GM12878 (cell line): ENCODE measurements at regions not wholly inside any gene's neighbourhood (a gene's known extent, or its start where the extent isn't known, plus 50 kb on each side); places are given as distances from the start of the nearest gene placed in this dataset.

Source experiments
- ATAC-seq: fragments of 200-7000 bp; cut with Tn5 transposase; 3 replicates; pipeline ENCODE4 v1.9.1; 2020; ENCODE audit warnings: mild to moderate bottlenecking, moderate library complexity
- BruUV-seq: library from RNA; stranded (reverse); fragments of 400-500 nt; replicated peaks from 2 replicates; lab custom pipeline; 2021; lab: Mats Ljungman, UMichigan
- CTCF ChIA-PET: fragments of 300-600 bp; sonication (Branson Sonifier 250); formaldehyde crosslinking; extraction: SDS; loops from one replicate; lab custom pipeline; 2021; ENCODE audit warnings: inconsistent platforms; lab: Yijun Ruan, JAX
- POLR2A ChIA-PET: fragments of 350-600 bp; formaldehyde crosslinking; extraction: SDS; loops from one replicate; lab custom pipeline; 2021; ENCODE audit warnings: inconsistent platforms; lab: Charles Lee
- RAD21 ChIA-PET: fragments of 300-600 bp; sonication (Branson Sonifier 250); formaldehyde crosslinking; loops from one replicate; lab custom pipeline; 2023; ENCODE audit warnings: antibody characterized with exemption; ENCODE audit not compliant: unreplicated experiment; lab: Charles Lee
- SMC1A ChIA-PET: fragments of 300-600 bp; sonication (Branson Sonifier 250); formaldehyde crosslinking; loops from one replicate; lab custom pipeline; 2023; ENCODE audit not compliant: unreplicated experiment, uncharacterized antibody; lab: Charles Lee
- DNase-seq: peaks from one replicate; pipeline ENCODE4 v3.0.0-alpha.2; 2011; ENCODE audit warnings: low read depth, low spot score
- FAIRE-seq: peaks from 3 replicates; lab custom pipeline; 2011; peaks lifted over from hg19 to GRCh38; lab: Jason Lieb, UNC
- H2AFZ ChIP-seq: 2 replicates; pipeline ENCODE4 v1.6.0; 2011; ENCODE audit warnings: low read depth, low read length, control low read depth; ENCODE audit not compliant: control insufficient read depth
- H3K27ac ChIP-seq: 2 replicates; pipeline ENCODE4 v1.5.1; 2011; ENCODE audit warnings: control low read depth; ENCODE audit not compliant: control insufficient read depth, insufficient read depth
- H3K27me3 ChIP-seq, 2 experiments: replicated peaks in 1 of 2; 2 replicates each; pipeline versions ENCODE4 v1.6.0 to v1.6.1; 2011; ENCODE audit warnings: low read length in 1 of 2; ENCODE audit not compliant: control insufficient read depth in 2 of 2, insufficient read depth in 2 of 2
- H3K36me3 ChIP-seq, 2 experiments: 2 replicates each; pipeline ENCODE4 v1.5.1; 2011; ENCODE audit warnings: low read length in 1 of 2; ENCODE audit not compliant: control insufficient read depth in 2 of 2, insufficient read depth in 2 of 2
- H3K4me1 ChIP-seq: 2 replicates; pipeline ENCODE4 v1.6.1; 2011; ENCODE audit warnings: mild to moderate bottlenecking, low read length, moderate library complexity, mixed read lengths; ENCODE audit not compliant: control insufficient read depth, insufficient read depth
- H3K4me2 ChIP-seq: 2 replicates; pipeline ENCODE4 v1.6.0; 2011; ENCODE audit warnings: control low read depth; ENCODE audit not compliant: control insufficient read depth, insufficient read depth
- H3K4me3 ChIP-seq: fragments of 200-600 bp; sonication (generic); 2 replicates; pipeline ENCODE4 v1.5.1; 2016
- H3K79me2 ChIP-seq: 2 replicates; pipeline ENCODE4 v1.6.0; 2011; ENCODE audit warnings: low read length; ENCODE audit not compliant: control insufficient read depth, insufficient read depth
- H3K9ac ChIP-seq: 2 replicates; pipeline ENCODE4 v1.8.0; 2011; ENCODE audit warnings: low read length, control low read depth, mixed read lengths; ENCODE audit not compliant: control insufficient read depth, insufficient read depth
- H3K9me3 ChIP-seq: replicated peaks from 3 replicates; pipeline ENCODE4 v1.5.1; 2011; ENCODE audit warnings: mild to moderate bottlenecking, low read length; ENCODE audit not compliant: control insufficient read depth, insufficient read depth
- H4K20me1 ChIP-seq: 2 replicates; pipeline ENCODE4 v1.6.0; 2011; ENCODE audit not compliant: control insufficient read depth, insufficient read depth
- CREM ChIP-seq: IDR thresholded peaks from 2 replicates; pipeline ENCODE4 v1.6.1; 2014; ENCODE audit warnings: antibody characterized with exemption, low read depth
- ETV6 ChIP-seq, 2 experiments: fragments of 450-650 bp in 1 of 2; IDR thresholded peaks in 1 of 2; conservative IDR thresholded peaks in 1 of 2; 2 replicates each; pipeline ENCODE4 v1.6.1; 2014; ENCODE audit warnings: antibody characterized with exemption in 1 of 2, borderline replicate concordance in 1 of 2, low read depth in 1 of 2, mild to moderate bottlenecking in 1 of 2, moderate library complexity in 1 of 2
- IKZF2 ChIP-seq, 2 experiments: fragments of 450-650 bp; IDR thresholded peaks; 2 replicates each; pipeline ENCODE4 v1.6.1; 2017; ENCODE audit warnings: mild to moderate bottlenecking in 2 of 2, moderate library complexity in 2 of 2
- MEF2B ChIP-seq: fragments of 450-650 bp; IDR thresholded peaks from 2 replicates; pipeline ENCODE4 v1.6.1; 2018; ENCODE audit warnings: mild to moderate bottlenecking, moderate library complexity; ENCODE audit not compliant: partially characterized antibody, poor library complexity, severe bottlenecking
- MLLT1 ChIP-seq: fragments of 450-650 bp; IDR thresholded peaks from 2 replicates; pipeline ENCODE4 v1.6.1; 2016; ENCODE audit warnings: mild to moderate bottlenecking
- MTA2 ChIP-seq: fragments of 450-650 bp; IDR thresholded peaks from 2 replicates; pipeline ENCODE4 v1.6.1; 2016; ENCODE audit warnings: low read depth, mild to moderate bottlenecking, moderate library complexity
- MYC ChIP-seq: IDR thresholded peaks from 2 replicates; pipeline ENCODE4 v1.6.1; 2011; ENCODE audit warnings: mild to moderate bottlenecking, low read length, moderate library complexity, inconsistent platforms; ENCODE audit not compliant: insufficient read depth, insufficient replicate concordance, insufficient read length, severe bottlenecking
- NFIC ChIP-seq: IDR thresholded peaks from 2 replicates; pipeline ENCODE4 v1.6.1; 2012; ENCODE audit warnings: low read depth, mild to moderate bottlenecking, inconsistent platforms, low read length, moderate library complexity
- NFYB ChIP-seq: IDR thresholded peaks from 2 replicates; pipeline ENCODE4 v1.6.1; 2011; ENCODE audit warnings: low read depth, mild to moderate bottlenecking, low read length, improper control_type of control experiment, moderate library complexity; ENCODE audit not compliant: insufficient read depth
- PAX8 ChIP-seq: fragments of 450-650 bp; IDR thresholded peaks from 2 replicates; pipeline ENCODE4 v1.6.1; 2017; ENCODE audit warnings: mild to moderate bottlenecking, moderate library complexity
- POU2F2 ChIP-seq: IDR thresholded peaks from 3 replicates; pipeline ENCODE4 v1.6.1; 2011; ENCODE audit warnings: low read depth, mild to moderate bottlenecking, low read length, borderline replicate concordance
- RBBP5 ChIP-seq: fragments of 200-600 bp; sonication (generic); conservative IDR thresholded peaks from 2 replicates; pipeline ENCODE4 v1.6.1; 2016
- RUNX3 ChIP-seq: IDR thresholded peaks from 2 replicates; pipeline ENCODE4 v1.6.1; 2012; ENCODE audit warnings: low read length, inconsistent platforms
- SIX5 ChIP-seq: IDR thresholded peaks from 2 replicates; pipeline ENCODE4 v1.6.1; 2011; ENCODE audit warnings: mild to moderate bottlenecking, low read depth, low read length, moderate library complexity; ENCODE audit not compliant: severe bottlenecking
- SMAD1 ChIP-seq: fragments of 450-650 bp; IDR thresholded peaks from 2 replicates; pipeline ENCODE4 v1.6.1; 2018; ENCODE audit warnings: mild to moderate bottlenecking, low read depth; ENCODE audit not compliant: partially characterized antibody
- SUPT20H ChIP-seq: IDR thresholded peaks from 2 replicates; pipeline ENCODE4 v1.6.1; 2011; ENCODE audit warnings: low read depth, mild to moderate bottlenecking, low read length, moderate library complexity, borderline replicate concordance; ENCODE audit not compliant: control insufficient read depth
- ZNF207 ChIP-seq: fragments of 450-650 bp; IDR thresholded peaks from 2 replicates; pipeline ENCODE4 v1.6.1; 2014; ENCODE audit warnings: antibody characterized with exemption, mild to moderate bottlenecking, borderline replicate concordance
- ZNF592 ChIP-seq: fragments of 450-650 bp; IDR thresholded peaks from 2 replicates; pipeline ENCODE4 v1.6.1; 2017; ENCODE audit warnings: mild to moderate bottlenecking, moderate library complexity
- WGBS: methylation state at CpG from one replicate; pipeline ENCODE4 v1.1.6; 2016; ENCODE audit warnings: low lambda C conversion rate; ENCODE audit not compliant: insufficient replicate concordance, insufficient coverage; ENCODE audit errors: missing lambda C conversion rate; 5-methylcytosine and 5-hydroxymethylcytosine counted together
- in situ Hi-C: fragments of 300-500 bp; cut with MboI; formaldehyde crosslinking; loops from 9 replicates; pipeline ENCODE4 v1.14.3; 2018; ENCODE audit warnings: mixed read lengths
- intact Hi-C: fragments of 100-400 bp; cut with micrococcal nuclease; formaldehyde crosslinking; loops from one replicate; pipeline ENCODE4 v1.14.2; 2022; ENCODE audit not compliant: unreplicated experiment

- intact Hi-C loops, result no loop called here
- DNase-seq (no peak), ATAC-seq (no peak)
- in situ Hi-C loops, result no loop called here
- Histone ChIP-seq H4K20me1 (no peaks in the 10 kb centered on the region), H3K27me3 (no peaks in the 10 kb centered on the region; a peak in 1 of 4 replicates), H3K4me3 (no peak overlapping the region), H3K9me3 (no peaks in the 10 kb centered on the region), H3K79me2 (no peaks in the 10 kb centered on the region), H3K4me2 (no peak overlapping the region), H3K27ac (no peak overlapping the region), H3K36me3 (no peaks in the 10 kb centered on the region), H3K4me1 (no peaks in the 10 kb centered on the region)
- 74% methylated on average over 6 of the region's 6 CpGs for WGBS
- RAD21 ChIA-PET, result interaction anchor here (1.3 kb wide), 1 partner anchor 10 kb away, joined by 3 read pairs; no protein-coding TSS in a partner anchor
- CTCF ChIA-PET, result interaction anchor here (1.2 kb wide), 1 partner anchor 95 kb away, joined by 3 read pairs; no protein-coding TSS in a partner anchor
- POLR2A ChIA-PET, result interaction anchor here (1.2 to 1.7 kb wide), 2 partner anchors 10 to 21 kb away, joined by 3 read pairs; no protein-coding TSS in a partner anchor
- no TSS peak for BruUV-seq
- TF ChIP-seq NFIC (no peak), POU2F2 (no peak), RBBP5 (no peak), PAX8 (no peak), ZNF592 (no peak), RUNX3 (no peak), ZNF207 (no peak), SMAD1 (no peak), IKZF2 (IDR thresholded peaks at IDR 0.05) (no peak), SUPT20H (no peak), NFYB (no peak), MLLT1 (no peak), CREM (no peak), MTA2 (no peak), MYC (no peak), MEF2B (no peak), ETV6 (conservative IDR thresholded peaks at IDR 0.05 in 1 of 2, IDR thresholded peaks at IDR 0.05 in 1 of 2; ENCODE audit: borderline replicate concordance in 1 of 2, low read depth in 1 of 2) (no peak), SIX5 (no peak)
- TF ChIP-seq, all 136 proteins: peak for 0
- FAIRE-seq, result no peak
- H2AFZ ChIP-seq, result no peak overlapping the region
- no peak overlapping the region for H3K9ac ChIP-seq
- SMC1A ChIA-PET, result interaction anchor here (0.7 to 1.9 kb wide), 7 partner anchors 9 to 96 kb away, joined by 3 to 8 read pairs (median 3); no protein-coding TSS in a partner anchor
Observed at GRCh38 chr7:25989140-25989705, 162.8 kb upstream of the NFE2L3 start.
